AG10803 (cell line): ENCODE measurements at regions not wholly inside any gene's neighbourhood (a gene's known extent, or its start where the extent isn't known, plus 50 kb on each side); places are given as distances from the start of the nearest gene placed in this dataset.

Experiments
- DNase-seq: peaks from one replicate; pipeline ENCODE4 v3.0.0; 2010; ENCODE audit warnings: low read depth
- H3K4me3 ChIP-seq: 2 replicates; pipeline ENCODE4 v1.5.1; 2011; ENCODE audit warnings: mild to moderate bottlenecking, low read length, control low read depth
- TF ChIP-seq, protein P1 (sequence below): conservative IDR thresholded peaks from 2 replicates; pipeline ENCODE4 v1.5.1; 2011; ENCODE audit warnings: mild to moderate bottlenecking, low read length, control low read depth, inconsistent platforms

DNA sequence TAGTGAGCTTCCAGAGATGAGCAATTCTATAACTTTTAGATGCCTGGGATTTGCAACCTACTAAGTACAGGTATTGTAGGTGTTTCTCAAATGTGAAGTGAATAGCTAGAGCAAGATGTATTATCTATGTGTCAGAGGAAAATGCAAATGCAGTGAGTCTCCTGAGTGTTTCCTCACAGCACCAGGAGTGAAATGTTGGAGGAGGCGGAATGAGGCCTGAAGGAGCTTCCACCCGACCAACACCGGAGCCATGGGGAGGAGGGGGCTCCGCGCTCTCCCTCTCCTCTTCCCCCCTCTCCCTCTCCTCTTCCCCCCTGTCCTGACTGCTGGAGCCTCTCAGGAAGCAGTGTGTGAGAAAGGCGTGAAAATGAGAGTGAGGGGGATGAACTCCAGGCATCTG lies 79.9 kb upstream of the RNF32 start:
- DNase-seq = no peak
- no peak overlapping the region for H3K4me3 ChIP-seq
- TF ChIP-seq, protein P1, sequence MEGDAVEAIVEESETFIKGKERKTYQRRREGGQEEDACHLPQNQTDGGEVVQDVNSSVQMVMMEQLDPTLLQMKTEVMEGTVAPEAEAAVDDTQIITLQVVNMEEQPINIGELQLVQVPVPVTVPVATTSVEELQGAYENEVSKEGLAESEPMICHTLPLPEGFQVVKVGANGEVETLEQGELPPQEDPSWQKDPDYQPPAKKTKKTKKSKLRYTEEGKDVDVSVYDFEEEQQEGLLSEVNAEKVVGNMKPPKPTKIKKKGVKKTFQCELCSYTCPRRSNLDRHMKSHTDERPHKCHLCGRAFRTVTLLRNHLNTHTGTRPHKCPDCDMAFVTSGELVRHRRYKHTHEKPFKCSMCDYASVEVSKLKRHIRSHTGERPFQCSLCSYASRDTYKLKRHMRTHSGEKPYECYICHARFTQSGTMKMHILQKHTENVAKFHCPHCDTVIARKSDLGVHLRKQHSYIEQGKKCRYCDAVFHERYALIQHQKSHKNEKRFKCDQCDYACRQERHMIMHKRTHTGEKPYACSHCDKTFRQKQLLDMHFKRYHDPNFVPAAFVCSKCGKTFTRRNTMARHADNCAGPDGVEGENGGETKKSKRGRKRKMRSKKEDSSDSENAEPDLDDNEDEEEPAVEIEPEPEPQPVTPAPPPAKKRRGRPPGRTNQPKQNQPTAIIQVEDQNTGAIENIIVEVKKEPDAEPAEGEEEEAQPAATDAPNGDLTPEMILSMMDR = no peak

DNA sequence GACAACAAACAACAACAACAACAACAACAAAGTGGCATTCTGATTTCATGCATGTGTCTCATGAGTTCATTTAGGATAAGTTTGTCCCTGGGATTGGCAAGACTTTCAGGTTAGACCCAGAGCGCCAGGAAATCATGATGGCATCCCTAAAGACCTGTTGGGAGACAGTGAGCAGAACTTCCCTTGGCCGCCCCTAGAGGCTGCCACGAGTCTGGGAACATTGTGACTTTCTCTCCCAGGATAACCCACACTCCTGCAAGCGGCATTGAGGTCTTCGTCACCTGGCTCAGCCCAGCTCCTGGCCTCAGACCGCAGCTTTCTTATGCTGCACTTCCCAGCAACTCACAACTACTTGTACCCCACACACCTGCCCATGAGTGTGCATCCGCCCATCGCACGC lies 80.5 kb upstream of the RNF32 start:
- no peak overlapping the region for H3K4me3 ChIP-seq
- DNase-seq = no peak
- TF ChIP-seq, protein P1 = no peak

DNA sequence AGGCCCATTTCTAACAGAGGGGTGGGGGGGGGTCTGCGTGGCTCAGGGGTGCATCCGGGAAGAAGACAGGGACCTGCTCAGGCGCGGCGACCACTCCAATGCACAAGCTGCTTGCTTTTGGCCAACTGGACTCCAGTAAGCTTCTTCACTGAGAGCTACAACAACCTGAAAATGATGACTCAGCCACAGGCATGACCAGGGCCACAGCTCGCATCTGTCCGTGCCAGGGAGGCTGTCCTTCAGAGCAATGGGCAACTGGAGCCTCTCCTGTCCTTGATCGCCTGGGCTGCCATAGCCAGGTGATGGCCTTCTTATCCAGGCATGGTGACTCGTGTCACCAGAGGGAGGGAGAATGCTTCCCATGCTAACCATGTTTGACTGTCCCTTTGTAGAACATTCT lies 81.6 kb upstream of the RNF32 start:
- H3K4me3 ChIP-seq = no peak overlapping the region
- TF ChIP-seq, protein P1 = no peak
- DNase-seq = no peak

DNA sequence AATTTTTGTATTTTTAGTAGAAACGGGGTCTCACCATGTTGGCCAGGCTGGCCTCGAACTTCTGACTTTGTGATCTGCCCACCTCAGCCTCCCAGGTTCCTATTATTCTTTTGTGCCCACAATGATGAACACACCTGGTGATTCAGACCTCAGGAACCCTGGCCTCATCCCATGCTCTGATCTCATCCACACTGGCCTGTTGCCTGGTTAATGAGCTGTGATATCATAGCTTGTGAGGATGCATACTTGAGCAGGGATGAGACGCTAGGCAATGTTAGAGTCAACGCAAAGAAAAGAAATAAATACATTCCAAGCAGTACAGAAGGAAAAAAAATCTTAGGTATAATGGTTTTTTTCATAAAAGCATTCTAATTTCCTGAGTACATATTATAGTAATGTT lies 82.4 kb upstream of the RNF32 start:
- TF ChIP-seq, protein P1 = no peak
- H3K4me3 ChIP-seq = no peak overlapping the region
- DNase-seq = no peak

DNA sequence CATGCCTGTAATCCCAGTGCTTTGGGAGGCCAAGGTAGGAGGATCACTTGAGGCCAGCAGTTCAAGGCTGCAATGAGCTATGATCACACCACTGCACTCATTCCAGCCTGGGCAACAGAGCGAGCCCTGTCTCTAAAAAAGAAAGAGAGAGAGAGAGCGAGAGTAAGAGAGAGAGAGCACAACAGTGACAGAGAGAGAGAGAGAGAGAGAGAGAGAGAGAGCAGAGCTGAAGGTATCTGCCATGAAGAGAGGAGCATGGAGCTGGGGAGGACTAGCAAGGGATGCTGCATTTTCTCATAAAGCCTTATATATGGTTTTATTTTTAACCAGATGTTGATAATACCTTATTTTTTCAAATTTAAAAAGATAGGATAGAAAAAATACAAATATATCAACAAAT lies 84.5 kb upstream of the RNF32 start:
- H3K4me3 ChIP-seq = no peak overlapping the region
- TF ChIP-seq, protein P1 = no peak
- DNase-seq = no peak

DNA sequence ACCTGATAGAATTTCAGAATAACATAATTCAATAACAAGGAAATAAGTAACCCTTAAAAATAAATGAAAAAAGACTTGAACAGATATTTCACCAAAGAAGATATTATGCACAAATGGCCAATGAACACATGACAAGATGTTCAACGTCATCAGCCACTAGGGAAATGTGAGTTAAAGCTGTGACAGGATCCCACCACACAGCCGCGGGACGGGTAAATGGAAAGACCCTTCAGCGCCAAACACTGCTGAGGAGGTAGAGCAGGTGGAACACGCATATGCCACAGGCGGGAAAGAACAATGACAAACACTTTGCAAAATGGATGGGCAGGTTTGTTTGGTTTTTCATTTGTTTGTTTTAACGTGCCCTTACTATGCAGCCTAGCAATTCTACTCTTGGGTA lies 86.1 kb upstream of the RNF32 start:
- no peak overlapping the region for H3K4me3 ChIP-seq
- DNase-seq = no peak
- TF ChIP-seq, protein P1 = no peak

DNA sequence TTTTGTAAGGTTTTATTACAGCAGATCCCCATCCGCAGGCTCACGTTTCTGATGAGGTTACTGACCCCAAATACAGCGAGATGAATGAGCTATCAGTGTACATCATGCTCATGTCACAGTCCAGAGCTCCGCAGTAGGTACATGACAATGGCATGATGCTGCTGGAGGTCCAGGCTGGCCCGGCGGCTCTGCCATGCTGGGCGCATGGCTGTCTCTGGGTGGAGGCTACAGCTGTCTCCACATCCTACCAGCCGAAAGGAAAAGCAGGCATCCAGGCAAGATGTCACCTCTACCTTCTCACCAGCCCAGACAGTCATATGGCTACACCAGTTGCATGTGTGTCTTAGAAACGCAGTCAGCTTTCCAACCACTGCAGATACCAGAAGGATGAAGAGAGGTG lies 90.9 kb upstream of the RNF32 start:
- H3K4me3 ChIP-seq = no peak overlapping the region
- TF ChIP-seq, protein P1 = no peak
- no peak for DNase-seq
